HL-60 (cell line): ENCODE measurements at regions not wholly inside any gene's neighbourhood (a gene's known extent, or its start where the extent isn't known, plus 50 kb on each side); places are given as distances from the start of the nearest gene placed in this dataset.

Experiments
- CTCF ChIP-seq: IDR thresholded peaks from one replicate; pipeline ENCODE4 v1.5.1; 2011; ENCODE audit warnings: low read length, control low read depth, inconsistent platforms; ENCODE audit not compliant: insufficient read depth
- GABPA ChIP-seq: IDR thresholded peaks from 2 replicates; pipeline ENCODE4 v1.6.1; 2012; ENCODE audit warnings: low read depth
- POLR2AphosphoS5 ChIP-seq: IDR thresholded peaks from 2 replicates; pipeline ENCODE4 v1.6.1; 2012; ENCODE audit warnings: low read depth
- REST ChIP-seq: IDR thresholded peaks from 2 replicates; pipeline ENCODE4 v1.6.1; 2012; ENCODE audit warnings: low read depth; ENCODE audit not compliant: insufficient replicate concordance

- TF ChIP-seq POLR2AphosphoS5 (no peak), CTCF (no peak), GABPA (no peak), REST (no peak)
Observed at GRCh38 chr4:135227842-135228241, 1026.3 kb upstream of the PABPC4L start.
